Endothelial cell of umbilical vein (primary cell): ENCODE measurements at regions not wholly inside any gene's neighbourhood (a gene's known extent, or its start where the extent isn't known, plus 50 kb on each side); places are given as distances from the start of the nearest gene placed in this dataset.
"Not testable (repeated sequence)": the region's sequence is repeated elsewhere in the genome, so short reads cannot be mapped to it uniquely, and the experiment has no call there.

Source experiments
- EZH2 ChIP-seq: IDR thresholded peaks from 2 replicates; pipeline ENCODE4 v1.6.1; 2012; ENCODE audit warnings: borderline replicate concordance, low read depth, mild to moderate bottlenecking, moderate library complexity, low read length, inconsistent platforms; ENCODE audit not compliant: severe bottlenecking
- GATA2 ChIP-seq: IDR thresholded peaks from 2 replicates; pipeline ENCODE4 v1.7.0; 2011; ENCODE audit warnings: low read depth, mild to moderate bottlenecking, moderate library complexity, mixed read lengths, low read length; ENCODE audit not compliant: insufficient read length, insufficient read depth
- JUN ChIP-seq: IDR thresholded peaks from 2 replicates; pipeline ENCODE4 v1.6.1; 2011; ENCODE audit warnings: borderline replicate concordance, low read depth; ENCODE audit not compliant: insufficient read length, insufficient read depth
- MYC ChIP-seq: IDR thresholded peaks from one replicate; pipeline ENCODE4 v1.6.1; 2011; ENCODE audit warnings: mild to moderate bottlenecking, low read depth, low read length
- POLR2A ChIP-seq: IDR thresholded peaks from 2 replicates; pipeline ENCODE4 v1.6.1; 2012; ENCODE audit warnings: low read depth, mild to moderate bottlenecking, control low read depth, low read length
- POLR2AphosphoS5 ChIP-seq: IDR thresholded peaks from 2 replicates; pipeline ENCODE4 v1.6.1; 2012; ENCODE audit warnings: low read depth, mild to moderate bottlenecking, control low read depth, low read length, moderate library complexity; ENCODE audit not compliant: insufficient read depth
- TF ChIP-seq, protein P1 (sequence below), 2 donors: IDR thresholded peaks; 1 replicate in 1 of 2; 2 replicates in 1 of 2; pipeline ENCODE4 v1.5.1; 2011; ENCODE audit warnings: low read length in 2 of 2, mild to moderate bottlenecking in 2 of 2, moderate library complexity in 2 of 2, control low read depth in 1 of 2, inconsistent platforms in 1 of 2, low read depth in 1 of 2; ENCODE audit not compliant: insufficient read depth in 1 of 2; ENCODE audit errors: extremely low read depth in 1 of 2
- TF ChIP-seq, protein P2 (sequence below): IDR thresholded peaks from 2 replicates; pipeline ENCODE4 v1.6.1; 2011; ENCODE audit not compliant: insufficient read depth, insufficient read length

DNA sequence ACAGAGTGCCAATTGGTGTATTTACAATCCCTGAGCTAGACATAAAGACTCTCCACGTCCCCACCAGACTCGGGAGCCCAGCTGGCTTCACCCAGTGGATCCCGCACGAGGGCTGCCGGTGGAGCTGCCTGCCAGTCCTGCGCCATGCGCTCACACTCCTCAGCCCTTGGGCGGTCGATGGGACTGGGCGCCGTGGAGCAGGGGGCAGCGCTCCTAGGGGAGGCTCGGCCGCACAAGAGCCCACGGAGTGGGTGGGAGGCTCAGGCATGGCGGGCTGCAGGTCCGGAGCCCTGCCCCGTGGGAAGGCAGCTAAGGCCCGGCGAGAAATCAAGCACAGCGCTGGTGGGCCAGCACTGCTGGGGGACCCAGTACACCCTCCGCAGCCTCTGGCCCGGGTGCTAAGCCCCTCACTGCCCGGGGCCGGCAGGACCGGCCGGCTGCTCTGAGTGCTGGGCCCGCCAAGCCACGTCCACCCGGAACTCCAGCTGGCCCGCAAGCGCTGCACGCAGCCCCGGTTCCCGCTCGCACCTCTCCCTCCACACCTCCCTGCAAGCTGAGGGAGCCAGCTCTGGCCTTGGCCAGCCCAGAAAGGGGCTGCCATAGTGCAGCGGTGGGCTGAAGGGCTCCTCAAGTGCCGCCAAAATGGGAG is 759.4 kb downstream of the BRINP3 start:
- not testable (repeated sequence) for TF ChIP-seq EZH2, POLR2A, JUN, MYC, POLR2AphosphoS5, GATA2
- TF ChIP-seq, protein P1, sequence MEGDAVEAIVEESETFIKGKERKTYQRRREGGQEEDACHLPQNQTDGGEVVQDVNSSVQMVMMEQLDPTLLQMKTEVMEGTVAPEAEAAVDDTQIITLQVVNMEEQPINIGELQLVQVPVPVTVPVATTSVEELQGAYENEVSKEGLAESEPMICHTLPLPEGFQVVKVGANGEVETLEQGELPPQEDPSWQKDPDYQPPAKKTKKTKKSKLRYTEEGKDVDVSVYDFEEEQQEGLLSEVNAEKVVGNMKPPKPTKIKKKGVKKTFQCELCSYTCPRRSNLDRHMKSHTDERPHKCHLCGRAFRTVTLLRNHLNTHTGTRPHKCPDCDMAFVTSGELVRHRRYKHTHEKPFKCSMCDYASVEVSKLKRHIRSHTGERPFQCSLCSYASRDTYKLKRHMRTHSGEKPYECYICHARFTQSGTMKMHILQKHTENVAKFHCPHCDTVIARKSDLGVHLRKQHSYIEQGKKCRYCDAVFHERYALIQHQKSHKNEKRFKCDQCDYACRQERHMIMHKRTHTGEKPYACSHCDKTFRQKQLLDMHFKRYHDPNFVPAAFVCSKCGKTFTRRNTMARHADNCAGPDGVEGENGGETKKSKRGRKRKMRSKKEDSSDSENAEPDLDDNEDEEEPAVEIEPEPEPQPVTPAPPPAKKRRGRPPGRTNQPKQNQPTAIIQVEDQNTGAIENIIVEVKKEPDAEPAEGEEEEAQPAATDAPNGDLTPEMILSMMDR (IDR thresholded peaks at IDR 0.05; ENCODE audit: extremely low read depth in 1 of 2, insufficient read depth in 1 of 2, low read depth in 1 of 2, low read length in 2 of 2) = not testable (repeated sequence)
- TF ChIP-seq, protein P2, sequence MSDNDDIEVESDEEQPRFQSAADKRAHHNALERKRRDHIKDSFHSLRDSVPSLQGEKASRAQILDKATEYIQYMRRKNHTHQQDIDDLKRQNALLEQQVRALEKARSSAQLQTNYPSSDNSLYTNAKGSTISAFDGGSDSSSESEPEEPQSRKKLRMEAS = not testable (repeated sequence)
